HL-60/S4 (cell line): ENCODE measurements at regions not wholly inside any gene's neighbourhood (a gene's known extent, or its start where the extent isn't known, plus 50 kb on each side); places are given as distances from the start of the nearest gene placed in this dataset.

Source experiments
- in situ Hi-C: fragments of 300-500 bp; cut with MboI; formaldehyde crosslinking; loops from 2 replicates; pipeline ENCODE4 v1.14.3; 2022; ENCODE audit warnings: low sequenced_read_pairs

- in situ Hi-C loops = no loop called here
Measured at GRCh38 chr18:22467760-22468553, 50.2 kb upstream of the CTAGE1 start.

- in situ Hi-C loops = no loop called here
Measured at GRCh38 chr18:22468554-22468891, 50.8 kb upstream of the CTAGE1 start.

DNA sequence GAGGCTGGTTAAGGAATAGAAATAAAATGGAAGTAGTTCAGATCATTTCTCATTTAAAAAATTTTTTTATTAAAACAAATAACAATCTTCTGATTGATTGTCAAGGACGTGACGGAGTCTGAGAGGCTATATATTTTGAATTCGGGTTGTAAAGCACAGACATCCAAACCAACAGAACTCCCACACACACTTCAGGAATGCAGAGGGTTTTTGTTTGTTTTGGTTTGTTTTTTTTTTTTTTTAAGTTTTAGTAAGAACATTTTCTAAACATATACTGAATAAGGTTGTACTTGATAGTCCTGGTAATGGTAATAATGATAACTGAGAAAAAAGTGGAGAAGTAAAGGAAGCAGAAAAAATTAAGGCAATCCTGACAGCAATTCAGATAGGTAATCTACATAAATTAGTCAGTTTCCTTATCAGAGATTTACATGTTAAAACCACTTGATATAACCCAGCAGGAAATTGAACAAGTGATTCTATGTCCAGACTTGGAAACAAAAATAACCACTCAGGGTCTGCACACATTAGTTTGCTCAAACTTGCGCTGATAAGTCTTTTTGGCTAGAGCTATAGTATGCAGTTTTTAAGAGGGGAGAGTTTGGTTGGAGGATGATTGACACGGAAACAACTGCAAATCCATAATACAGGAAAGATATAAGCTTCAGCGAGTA lies 51.5 kb upstream of the CTAGE1 start:
- in situ Hi-C loops = no loop called here

DNA sequence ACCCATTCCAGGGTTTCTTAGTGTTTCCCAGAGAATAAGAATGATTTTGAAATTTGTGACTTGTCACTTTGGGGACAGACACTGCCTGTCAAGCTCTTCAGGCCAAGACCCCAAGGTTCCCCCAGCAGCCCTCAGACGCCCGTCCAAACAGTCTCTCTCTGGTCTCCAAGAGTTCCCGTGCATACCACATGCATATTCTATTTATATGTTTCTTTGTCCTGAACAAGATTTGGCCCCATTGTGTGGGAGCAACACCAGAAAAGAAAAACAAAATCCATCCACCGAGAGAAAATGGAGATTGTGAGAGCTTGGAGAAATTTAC lies 52.2 kb upstream of the CTAGE1 start:
- in situ Hi-C loops = no loop called here

GRCh38 chr18:22470248-22471235 lies 52.8 kb upstream of the CTAGE1 start:
- in situ Hi-C loops = no loop called here

- in situ Hi-C loops = no loop called here
Measured at GRCh38 chr18:22471546-22472131, 53.9 kb upstream of the CTAGE1 start.

DNA sequence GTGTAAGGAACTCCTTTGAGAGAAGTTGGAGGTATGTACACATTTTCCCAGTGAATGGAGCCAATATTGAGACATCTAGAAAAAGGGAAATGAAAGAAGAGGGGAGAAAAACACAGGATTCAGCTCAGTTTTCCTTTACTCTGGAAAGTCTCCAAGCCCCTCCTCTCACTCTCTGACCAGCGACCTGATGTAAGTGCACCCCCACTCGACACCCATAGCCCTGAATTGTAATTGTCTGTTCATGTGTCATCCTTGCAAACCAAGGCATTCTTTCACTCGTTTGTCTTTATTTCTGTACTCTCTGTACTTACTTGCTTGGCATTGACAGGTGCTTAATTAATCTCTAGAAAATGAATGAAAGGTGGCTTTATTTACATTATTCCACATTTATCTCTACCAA lies 55.7 kb upstream of the CTAGE1 start:
- in situ Hi-C loops = no loop called here

GRCh38 chr18:22475426-22476100 lies 57.8 kb upstream of the CTAGE1 start:
- in situ Hi-C loops = no loop called here

- in situ Hi-C loops = no loop called here
Measured at GRCh38 chr18:22477222-22477621, 59.5 kb upstream of the CTAGE1 start.

- in situ Hi-C loops = no loop called here
Measured at GRCh38 chr18:22482948-22483347, 65.2 kb upstream of the CTAGE1 start.

DNA sequence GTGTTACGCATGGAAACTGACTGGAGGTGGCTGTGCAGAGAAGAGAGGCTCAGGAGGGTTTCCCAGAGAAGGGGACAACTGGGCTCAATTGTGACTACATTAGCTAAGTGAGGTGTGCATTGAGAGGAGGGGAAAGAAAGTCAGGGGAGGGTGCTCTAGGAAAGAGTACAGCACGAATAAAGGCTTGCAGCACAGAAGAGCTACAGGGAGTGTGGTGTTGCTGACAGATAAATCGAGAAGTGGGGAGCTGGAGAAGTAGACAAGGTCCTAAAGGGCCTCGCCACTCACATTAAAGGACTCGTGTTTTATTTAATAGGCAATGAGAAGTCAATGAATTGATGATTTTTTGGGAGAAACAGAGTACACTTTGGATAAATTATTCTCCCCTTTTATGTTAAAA lies 65.7 kb upstream of the CTAGE1 start:
- in situ Hi-C loops = no loop called here

GRCh38 chr18:22484471-22484870 lies 66.8 kb upstream of the CTAGE1 start:
- in situ Hi-C loops = no loop called here

DNA sequence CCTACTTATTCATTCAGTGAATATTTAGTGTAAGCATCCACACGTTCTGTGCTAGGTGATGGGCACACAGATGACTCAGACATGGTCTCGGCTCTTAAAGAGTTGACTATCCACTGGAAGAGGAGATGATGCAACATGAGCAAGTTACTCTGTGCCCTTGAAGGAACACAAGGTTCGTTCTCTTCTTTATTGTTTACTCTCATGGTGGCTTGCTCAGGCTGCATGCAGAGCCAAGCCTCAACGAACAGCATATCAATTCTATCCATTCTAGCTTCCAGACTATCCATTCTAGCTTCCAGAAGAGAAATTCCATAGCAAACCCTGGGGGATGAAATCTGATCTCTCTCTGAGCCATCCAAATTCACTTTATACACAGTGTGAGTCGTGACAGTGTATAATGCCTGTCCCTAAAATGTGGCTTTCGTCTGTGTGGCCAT lies 68.1 kb upstream of the CTAGE1 start:
- in situ Hi-C loops = no loop called here

DNA sequence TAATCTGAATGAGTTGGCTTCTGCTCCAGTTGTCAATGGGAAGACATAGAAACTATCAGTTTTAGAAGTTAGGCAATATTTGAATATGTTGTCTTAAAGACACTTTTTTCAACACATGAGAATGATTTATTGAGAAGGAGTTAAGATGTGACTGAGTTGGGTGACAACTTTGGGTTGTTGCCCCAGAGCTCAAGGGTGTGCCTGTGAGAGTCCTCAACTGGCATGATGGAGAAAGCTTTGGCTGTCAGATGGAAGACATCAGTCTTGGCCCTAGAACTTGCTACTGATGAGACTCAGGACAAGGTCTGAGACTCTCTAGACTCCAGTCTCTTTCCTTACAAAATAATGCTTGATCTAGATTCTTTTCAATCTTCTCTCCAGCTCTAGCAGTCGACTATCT lies 69.0 kb upstream of the CTAGE1 start:
- in situ Hi-C loops = no loop called here

DNA sequence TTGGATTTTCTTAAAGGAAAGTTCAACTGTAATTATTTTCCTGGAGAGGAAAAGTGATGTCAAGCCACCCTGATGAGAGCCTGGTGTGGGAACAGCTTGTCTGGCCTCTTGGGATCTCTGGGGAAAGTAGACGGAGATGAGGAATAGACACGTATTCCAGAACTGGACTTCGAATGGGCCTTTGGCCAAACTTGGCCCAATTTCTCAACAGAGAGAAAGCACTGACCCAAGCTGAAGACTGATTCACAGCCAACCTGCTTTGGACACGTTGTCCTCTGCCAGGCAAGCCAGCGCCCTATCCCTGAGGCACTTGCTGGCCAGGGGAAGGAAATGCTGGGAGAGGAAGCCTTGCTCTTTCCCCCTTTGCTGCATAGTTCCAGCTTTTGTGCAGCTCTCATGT lies 70.8 kb upstream of the CTAGE1 start:
- in situ Hi-C loops = no loop called here

- in situ Hi-C loops = no loop called here
Measured at GRCh38 chr18:22489704-22490103, 72.0 kb upstream of the CTAGE1 start.

DNA sequence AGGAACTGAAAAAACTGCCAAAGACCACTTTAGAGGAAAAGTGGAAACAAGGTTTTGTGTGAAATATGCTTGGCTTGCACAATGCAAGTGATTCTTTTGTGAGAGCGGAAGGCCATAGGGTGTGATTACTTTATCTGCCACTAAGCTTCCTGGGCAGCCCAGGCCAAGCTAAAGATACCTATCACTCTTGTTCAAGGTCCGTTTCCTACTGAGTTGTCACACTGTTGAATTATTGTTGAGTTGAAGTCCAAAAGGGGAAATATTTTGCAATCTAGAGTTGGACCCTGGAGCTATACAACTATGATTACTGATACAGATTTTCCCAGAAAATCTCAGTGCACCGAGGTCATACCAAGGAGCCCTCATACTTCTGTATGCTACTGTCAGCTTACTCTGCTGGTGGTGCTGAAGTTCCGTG lies 72.7 kb upstream of the CTAGE1 start:
- in situ Hi-C loops = no loop called here

DNA sequence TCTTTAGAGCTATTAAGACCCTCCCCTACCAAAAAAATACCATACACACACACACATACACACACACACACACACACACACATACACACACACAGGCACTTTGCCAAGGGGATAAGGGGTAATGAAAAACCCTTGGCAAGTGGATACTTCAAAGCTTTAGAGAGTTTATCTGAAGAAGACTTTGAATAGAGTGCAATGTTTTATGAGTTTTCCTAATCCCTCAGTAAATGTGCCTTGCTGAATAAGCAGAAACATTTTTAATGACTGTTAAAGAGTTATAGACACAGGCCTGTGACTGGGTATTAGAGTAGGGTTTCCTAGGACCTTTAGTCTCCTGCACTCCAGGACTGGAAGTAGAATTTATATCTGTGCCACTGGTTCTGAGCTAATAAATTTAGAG lies 75.5 kb upstream of the CTAGE1 start:
- in situ Hi-C loops = no loop called here

GRCh38 chr18:22493940-22494339 lies 76.2 kb upstream of the CTAGE1 start:
- in situ Hi-C loops = no loop called here

GRCh38 chr18:22494771-22495170 lies 77.1 kb upstream of the CTAGE1 start:
- in situ Hi-C loops = no loop called here

GRCh38 chr18:22499421-22499820 lies 81.7 kb upstream of the CTAGE1 start:
- in situ Hi-C loops = no loop called here
